8988T (cell line): ENCODE measurements at regions not wholly inside any gene's neighbourhood (a gene's known extent, or its start where the extent isn't known, plus 50 kb on each side); places are given as distances from the start of the nearest gene placed in this dataset.

Experiments used
- DNase-seq: peaks from one replicate; pipeline ENCODE4 v3.0.0; 2011

DNA sequence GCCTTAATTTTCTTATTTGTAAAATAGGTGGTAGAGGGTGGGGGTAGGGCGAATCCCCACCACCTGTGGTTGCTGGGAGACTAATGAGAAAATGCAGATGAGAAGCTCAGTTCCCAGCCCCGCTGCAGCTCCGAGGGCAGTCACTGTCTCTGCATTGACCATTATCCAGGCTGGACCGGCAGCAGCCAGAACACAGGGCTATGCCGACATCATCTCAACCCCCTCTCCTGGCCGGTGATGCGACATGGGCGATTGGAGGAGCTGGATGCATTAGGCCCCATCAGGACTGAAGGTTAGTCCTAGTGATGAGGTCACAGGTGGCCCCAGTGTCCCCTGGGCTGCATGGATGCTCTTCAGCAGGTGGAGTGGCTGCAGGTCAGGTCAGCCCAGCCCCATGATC, 412.4 kb downstream of the CTTN start:
- DNase-seq, result no peak

GRCh38 chr11:70811483-70811882, 413.2 kb downstream of the CTTN start:
- DNase-seq, result no peak

- DNase-seq, result no peak
These were observed 413.6 kb downstream of the CTTN start for GRCh38 chr11:70811915-70812314.

GRCh38 chr11:70812472-70812871, 414.1 kb downstream of the CTTN start:
- no peak for DNase-seq

DNA sequence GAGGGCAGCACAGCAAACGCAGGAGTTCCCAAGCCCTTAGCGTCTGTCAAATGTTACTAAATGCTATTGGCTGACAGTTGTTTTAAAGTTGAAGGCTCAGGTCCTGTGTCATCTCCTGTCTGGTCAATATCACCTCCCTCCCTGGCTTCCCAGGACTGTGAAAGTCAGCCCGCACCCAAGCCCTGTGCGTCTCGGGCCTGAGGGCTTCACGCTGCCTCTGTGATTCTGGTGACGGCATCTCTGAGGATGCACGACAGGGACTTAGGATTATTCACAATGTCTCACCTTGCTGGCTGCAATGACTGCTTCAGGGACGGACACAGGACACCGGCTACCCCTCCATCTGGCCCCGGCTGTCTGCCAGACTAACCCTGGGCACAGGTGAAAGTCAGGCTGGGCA, 415.3 kb downstream of the CTTN start:
- no peak for DNase-seq

DNA sequence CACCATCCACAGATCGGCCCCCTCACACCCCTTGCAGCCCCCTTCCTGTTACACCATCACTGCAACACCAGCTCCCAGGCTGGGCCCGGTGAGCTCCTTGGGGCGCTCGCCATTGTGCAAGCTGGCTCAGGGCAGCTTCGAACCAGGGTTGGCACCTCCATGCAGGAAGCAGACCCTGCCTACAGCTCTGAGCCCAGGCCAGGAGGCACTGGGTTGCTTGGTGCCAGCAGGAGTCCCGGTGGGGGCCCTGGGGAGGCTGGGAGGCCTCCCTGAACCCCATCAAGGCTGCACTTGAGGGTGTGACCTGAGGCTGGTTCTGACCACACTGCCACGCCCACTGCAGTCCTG, 417.1 kb downstream of the CTTN start:
- no peak for DNase-seq

- DNase-seq, result no peak
These were observed 417.9 kb downstream of the CTTN start for GRCh38 chr11:70816156-70816678.

GRCh38 chr11:70818351-70818750, 420.0 kb downstream of the CTTN start:
- no peak for DNase-seq

- DNase-seq, result no peak
These were observed 420.7 kb downstream of the CTTN start for GRCh38 chr11:70819022-70819421.

DNA sequence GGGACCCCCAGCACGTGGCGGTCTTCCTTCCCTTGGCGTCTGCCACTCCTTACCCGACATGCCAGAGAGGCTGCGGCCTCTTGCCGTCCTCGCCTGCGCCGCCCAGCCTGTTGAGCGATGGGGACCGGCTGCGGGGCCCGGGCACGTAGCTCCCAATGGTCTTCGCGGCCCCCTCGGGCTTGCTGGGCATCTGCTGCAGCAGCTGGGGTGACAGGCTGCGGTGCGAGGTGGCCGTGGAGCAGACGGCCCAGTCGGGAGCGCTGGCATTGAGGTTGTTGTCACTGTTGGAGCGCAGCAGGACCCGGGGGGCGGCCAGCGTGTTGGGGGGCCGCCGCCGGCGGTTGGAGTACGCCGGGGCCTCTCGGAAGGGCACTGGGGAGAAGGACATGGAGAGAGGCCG, 422.0 kb downstream of the CTTN start:
- DNase-seq, result no peak

- no peak for DNase-seq
These were observed 422.4 kb downstream of the CTTN start for GRCh38 chr11:70820712-70821111.

DNA sequence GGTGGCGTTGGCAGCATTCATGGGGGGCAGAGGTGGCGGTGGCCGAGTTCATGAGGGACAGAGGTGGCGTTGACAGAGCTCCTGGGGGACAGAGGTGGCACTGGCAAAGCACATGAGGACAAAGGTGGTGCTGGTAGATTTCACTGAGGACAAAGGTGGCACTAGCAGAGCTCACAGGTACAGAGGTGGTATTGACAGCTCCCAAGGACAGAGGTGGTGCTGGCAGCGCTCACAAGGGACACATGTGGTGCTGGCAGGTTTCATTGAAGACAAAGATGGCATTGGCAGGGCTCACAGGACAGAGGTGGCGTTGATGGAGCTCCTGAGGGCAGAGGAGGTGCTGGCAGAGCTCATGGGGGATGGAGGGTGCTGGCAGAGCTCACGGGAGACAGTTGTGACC, 425.4 kb downstream of the CTTN start:
- DNase-seq, result no peak

DNA sequence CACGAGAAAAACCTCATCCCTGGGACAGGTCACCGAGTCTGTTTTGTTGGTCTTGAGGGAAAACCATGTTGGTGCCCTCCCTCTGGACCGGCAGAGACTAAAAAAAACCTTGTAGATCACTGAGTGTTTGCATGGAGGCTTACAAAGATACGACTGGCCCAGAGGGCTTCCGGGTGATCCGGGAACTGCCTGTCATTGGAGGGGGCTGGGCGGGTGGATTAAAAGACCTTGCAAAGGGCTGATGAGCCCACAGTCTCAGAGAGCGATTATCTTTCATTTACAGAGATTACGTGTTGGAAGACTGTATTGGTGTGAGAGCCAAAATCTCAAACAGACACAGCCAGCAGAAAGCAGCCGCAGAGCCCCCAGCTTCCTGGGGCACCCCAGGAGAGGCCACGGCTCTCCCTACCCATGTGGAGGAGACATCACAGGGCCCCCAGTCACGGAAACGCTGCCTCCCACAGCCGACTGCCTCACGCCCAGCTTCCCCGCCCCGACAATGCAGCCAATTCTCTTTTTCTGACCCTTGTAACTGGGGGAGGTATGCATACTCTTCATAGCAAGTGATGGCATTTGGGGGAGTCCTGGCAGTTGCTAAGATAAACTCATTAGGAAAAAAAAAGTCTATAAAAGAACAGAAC, 426.4 kb downstream of the CTTN start:
- DNase-seq, result no peak

- DNase-seq, result no peak
These were observed 426.4 kb downstream of the SHANK2 start for GRCh38 chr11:70825893-70826540.

GRCh38 chr11:70826541-70827335, 425.6 kb downstream of the SHANK2 start:
- no peak for DNase-seq

- no peak for DNase-seq
These were observed 423.7 kb downstream of the SHANK2 start for GRCh38 chr11:70828593-70829082.

DNA sequence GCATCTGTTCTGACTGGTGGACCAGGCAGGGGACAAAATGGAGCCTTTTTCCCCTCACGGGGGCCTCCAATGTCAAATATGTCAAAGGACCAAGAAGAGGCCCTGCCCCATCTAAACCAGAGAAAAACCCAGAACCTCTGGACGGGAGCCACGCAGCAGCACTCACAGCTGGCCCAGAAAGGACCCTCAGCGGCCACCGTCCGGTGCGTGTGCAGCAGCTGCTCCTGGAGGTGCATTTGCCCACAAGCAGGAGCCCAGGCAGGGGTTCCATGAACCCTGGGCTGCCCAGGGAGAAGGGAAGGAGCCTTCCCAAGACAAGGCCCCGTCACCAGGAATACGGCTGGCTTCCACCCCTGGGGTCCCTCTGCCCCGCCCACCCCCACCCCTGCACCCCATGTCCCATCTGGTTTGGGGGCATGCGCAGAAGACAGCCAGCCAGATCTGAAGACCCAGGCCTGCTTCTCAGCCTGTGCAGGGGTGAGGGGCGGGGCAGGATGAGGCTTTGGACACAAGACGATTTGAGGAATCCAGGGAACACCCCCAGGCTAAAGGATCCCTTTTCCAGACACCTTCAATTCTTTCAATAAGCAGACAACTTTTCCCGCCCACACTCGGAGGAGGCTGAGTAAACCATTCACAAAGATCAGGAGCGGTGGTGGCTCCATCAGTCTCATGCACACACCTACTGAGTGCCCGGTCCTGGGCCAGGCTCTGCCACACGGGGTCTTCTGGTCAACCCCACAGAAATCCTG, 423.1 kb downstream of the SHANK2 start:
- DNase-seq, result no peak

DNA sequence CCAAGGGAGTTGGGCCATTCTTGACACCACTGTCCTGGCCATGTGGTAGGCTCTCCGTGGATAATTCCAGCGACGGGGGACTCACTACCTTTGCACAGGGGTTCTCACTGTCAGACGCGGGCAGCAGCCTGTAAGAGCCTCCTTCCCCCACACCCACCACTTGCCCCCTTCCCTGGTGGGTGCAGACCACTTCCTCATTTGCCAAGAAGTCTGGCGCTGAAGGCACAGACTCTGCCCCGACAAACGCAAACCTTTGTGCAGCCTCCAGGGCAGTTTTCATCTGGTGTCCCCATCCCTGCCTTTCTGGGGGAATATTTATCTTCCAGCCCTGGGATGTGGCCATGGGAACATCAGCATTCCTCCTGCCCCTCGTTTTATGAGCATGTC, 422.5 kb downstream of the SHANK2 start:
- DNase-seq, result no peak

- no peak for DNase-seq
These were observed 419.4 kb downstream of the SHANK2 start for GRCh38 chr11:70833011-70833410.

GRCh38 chr11:70833554-70833953, 418.8 kb downstream of the SHANK2 start:
- no peak for DNase-seq

DNA sequence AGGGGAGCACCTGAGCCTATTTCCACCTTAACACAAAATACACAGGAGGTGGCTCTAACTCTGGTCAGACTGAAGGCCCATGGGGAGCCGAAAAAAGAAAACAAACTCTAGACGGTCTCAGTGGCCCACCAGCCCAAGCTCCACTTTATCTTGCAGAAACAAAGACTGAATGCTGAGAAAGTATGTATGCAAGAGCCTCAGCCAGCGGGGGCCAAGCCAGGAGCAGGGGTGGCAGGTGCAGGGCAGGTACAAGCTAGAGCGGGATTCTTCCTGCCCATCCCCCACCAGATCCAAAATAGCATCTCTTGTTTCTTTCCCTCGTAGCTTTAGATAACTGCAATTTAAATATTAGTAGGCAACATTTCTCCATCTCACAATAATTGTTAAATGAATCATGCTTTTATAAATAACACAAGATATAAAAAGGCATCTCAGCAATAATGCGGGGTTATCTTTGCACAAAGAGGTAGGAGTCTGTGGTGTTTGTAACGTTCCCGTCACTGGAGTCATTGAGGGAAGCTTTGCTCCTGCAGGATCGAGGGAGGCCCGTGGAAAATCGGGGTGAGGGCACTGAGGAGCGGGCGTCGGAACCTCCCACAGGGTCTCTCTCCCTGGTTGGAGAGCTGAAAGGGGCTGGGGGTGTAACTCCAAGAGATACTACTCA, 418.0 kb downstream of the SHANK2 start:
- DNase-seq, result no peak

DNA sequence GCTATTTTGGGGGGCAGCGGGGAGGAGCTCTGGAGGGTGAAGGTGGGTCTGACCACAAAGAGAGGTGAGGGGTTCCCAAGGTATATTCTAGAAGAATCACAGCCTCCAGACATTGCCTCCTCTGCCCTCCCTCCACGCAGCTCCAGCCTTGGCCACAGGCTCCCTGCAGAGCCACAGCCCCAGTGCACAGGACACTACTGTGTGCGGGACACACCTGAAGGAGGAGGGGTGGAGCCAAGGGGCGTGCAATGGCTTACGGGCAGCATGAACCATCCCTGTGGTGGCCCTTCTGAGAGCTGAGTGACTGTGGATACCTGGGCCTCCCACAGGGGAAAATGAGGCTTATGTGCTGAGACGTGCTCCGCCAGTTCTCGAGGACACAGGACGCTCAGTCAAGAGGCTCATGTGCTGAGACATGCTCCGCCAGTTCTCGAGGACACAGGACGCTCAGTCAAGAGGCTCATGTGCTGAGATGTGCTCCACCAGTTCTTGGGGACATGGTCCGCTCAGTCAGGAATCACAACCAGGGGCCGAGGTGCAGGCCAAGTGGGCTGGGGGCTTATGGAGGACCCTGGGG, 417.3 kb downstream of the SHANK2 start:
- DNase-seq, result no peak
